Gastroesophageal sphincter (tissue), 3 donors: ENCODE measurements at regions not wholly inside any gene's neighbourhood (a gene's known extent, or its start where the extent isn't known, plus 50 kb on each side); places are given as distances from the start of the nearest gene placed in this dataset.

Experiments
- POLR2A ChIP-seq, 2 donors: fragments of 450-650 bp; IDR thresholded peaks; one replicate each; pipeline ENCODE4 v1.6.1; 2017; ENCODE audit warnings: antibody characterized with exemption in 2 of 2, mild to moderate bottlenecking in 2 of 2, moderate library complexity in 1 of 2
- POLR2AphosphoS5 ChIP-seq: sonication (generic); formaldehyde crosslinking; IDR thresholded peaks from one replicate; pipeline ENCODE4 v1.6.1; 2017; ENCODE audit warnings: antibody characterized with exemption
- TF ChIP-seq, protein P1 (sequence below), 4 experiments: fragments of 200-600 bp in 2 of 4; fragments of 450-650 bp in 2 of 4; sonication (generic) in 1 of 4; IDR thresholded peaks; one replicate each; pipeline ENCODE4 v1.5.1; 2017 to 2019; ENCODE audit warnings: antibody characterized with exemption in 4 of 4, mild to moderate bottlenecking in 2 of 4, moderate library complexity in 2 of 4

GRCh38 chr10:10613656-10614244 is 403.9 kb upstream of the CELF2 start:
- TF ChIP-seq, protein P1, sequence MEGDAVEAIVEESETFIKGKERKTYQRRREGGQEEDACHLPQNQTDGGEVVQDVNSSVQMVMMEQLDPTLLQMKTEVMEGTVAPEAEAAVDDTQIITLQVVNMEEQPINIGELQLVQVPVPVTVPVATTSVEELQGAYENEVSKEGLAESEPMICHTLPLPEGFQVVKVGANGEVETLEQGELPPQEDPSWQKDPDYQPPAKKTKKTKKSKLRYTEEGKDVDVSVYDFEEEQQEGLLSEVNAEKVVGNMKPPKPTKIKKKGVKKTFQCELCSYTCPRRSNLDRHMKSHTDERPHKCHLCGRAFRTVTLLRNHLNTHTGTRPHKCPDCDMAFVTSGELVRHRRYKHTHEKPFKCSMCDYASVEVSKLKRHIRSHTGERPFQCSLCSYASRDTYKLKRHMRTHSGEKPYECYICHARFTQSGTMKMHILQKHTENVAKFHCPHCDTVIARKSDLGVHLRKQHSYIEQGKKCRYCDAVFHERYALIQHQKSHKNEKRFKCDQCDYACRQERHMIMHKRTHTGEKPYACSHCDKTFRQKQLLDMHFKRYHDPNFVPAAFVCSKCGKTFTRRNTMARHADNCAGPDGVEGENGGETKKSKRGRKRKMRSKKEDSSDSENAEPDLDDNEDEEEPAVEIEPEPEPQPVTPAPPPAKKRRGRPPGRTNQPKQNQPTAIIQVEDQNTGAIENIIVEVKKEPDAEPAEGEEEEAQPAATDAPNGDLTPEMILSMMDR (IDR thresholded peaks at IDR 0.05) = no peak
- no peak for TF ChIP-seq POLR2AphosphoS5
- TF ChIP-seq POLR2A (IDR thresholded peaks at IDR 0.05) = no peak
